Body of pancreas (tissue), 4 donors: ENCODE measurements at regions not wholly inside any gene's neighbourhood (a gene's known extent, or its start where the extent isn't known, plus 50 kb on each side); places are given as distances from the start of the nearest gene placed in this dataset.

Experiments used
- POLR2A ChIP-seq, 3 donors: fragments of 450-650 bp; IDR thresholded peaks; one replicate each; pipeline ENCODE4 v1.6.1; 2016; ENCODE audit warnings: antibody characterized with exemption in 3 of 3, mild to moderate bottlenecking in 2 of 3
- TF ChIP-seq, protein P1 (sequence below), 7 experiments: fragments of 450-650 bp in 4 of 7; fragments of 200-600 bp in 3 of 7; sonication (generic) in 3 of 7; IDR thresholded peaks; one replicate each; pipeline ENCODE4 v1.5.1; 2016 to 2019; ENCODE audit warnings: antibody characterized with exemption in 7 of 7

DNA sequence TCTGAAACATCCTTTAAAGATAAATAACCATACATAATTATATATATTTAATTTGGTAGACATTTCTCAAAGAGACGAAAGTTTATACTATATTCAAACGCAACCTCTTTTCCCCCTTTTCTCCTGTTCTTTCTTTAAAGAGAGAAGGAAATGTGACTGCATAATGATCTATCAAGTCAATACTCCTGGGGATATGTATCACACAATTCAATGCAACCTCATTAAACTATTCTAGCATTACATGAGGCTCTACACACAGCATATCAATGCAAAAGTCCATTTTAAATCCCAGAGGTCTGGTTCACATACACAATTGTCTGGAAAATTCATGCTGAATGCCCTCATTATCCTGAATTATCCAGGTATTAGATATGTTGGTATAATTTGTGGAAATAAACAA is 330.7 kb downstream of the LMX1A start:
- TF ChIP-seq POLR2A (IDR thresholded peaks at IDR 0.05) = no peak
- TF ChIP-seq, protein P1, sequence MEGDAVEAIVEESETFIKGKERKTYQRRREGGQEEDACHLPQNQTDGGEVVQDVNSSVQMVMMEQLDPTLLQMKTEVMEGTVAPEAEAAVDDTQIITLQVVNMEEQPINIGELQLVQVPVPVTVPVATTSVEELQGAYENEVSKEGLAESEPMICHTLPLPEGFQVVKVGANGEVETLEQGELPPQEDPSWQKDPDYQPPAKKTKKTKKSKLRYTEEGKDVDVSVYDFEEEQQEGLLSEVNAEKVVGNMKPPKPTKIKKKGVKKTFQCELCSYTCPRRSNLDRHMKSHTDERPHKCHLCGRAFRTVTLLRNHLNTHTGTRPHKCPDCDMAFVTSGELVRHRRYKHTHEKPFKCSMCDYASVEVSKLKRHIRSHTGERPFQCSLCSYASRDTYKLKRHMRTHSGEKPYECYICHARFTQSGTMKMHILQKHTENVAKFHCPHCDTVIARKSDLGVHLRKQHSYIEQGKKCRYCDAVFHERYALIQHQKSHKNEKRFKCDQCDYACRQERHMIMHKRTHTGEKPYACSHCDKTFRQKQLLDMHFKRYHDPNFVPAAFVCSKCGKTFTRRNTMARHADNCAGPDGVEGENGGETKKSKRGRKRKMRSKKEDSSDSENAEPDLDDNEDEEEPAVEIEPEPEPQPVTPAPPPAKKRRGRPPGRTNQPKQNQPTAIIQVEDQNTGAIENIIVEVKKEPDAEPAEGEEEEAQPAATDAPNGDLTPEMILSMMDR (IDR thresholded peaks at IDR 0.05) = no peak
